Activated T-cell treated with anti-CD3 and anti-CD28 coated beads, Interleukin-2, amount 50 U/mL, for 1 hour (primary cell): ENCODE measurements at regions not wholly inside any gene's neighbourhood (a gene's known extent, or its start where the extent isn't known, plus 50 kb on each side); places are given as distances from the start of the nearest gene placed in this dataset.
"Not testable (repeated sequence)": the region's sequence is repeated elsewhere in the genome, so short reads cannot be mapped to it uniquely, and the experiment has no call there.

Source experiments
- DNase-seq: peaks from one replicate; pipeline ENCODE4 v3.0.0-alpha.2; 2020

GRCh38 chr2:82137441-82137840 lies 1832.9 kb upstream of the LRRTM1 start:
- no peak for DNase-seq

GRCh38 chr2:82128051-82128450 lies 1823.5 kb upstream of the LRRTM1 start:
- DNase-seq: no peak

DNA sequence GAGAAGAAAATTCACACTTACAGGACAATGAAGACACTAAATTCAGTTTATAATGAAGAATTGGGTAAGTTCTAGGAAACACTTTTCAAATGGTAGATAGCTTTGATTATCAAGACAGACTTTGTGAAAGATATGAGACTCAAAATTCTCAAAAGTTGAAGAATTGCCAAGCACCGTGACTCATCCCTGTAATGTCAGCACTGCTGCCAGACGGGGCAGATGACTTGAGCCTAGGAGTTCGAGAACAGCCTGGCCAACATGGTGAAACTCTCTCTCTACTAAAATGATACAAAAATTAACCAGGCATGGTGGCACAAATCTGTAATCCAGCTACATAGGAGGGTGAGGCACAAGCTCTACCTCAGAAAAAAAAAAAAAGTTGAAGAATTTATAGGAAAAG lies 1820.1 kb upstream of the LRRTM1 start:
- no peak for DNase-seq

DNA sequence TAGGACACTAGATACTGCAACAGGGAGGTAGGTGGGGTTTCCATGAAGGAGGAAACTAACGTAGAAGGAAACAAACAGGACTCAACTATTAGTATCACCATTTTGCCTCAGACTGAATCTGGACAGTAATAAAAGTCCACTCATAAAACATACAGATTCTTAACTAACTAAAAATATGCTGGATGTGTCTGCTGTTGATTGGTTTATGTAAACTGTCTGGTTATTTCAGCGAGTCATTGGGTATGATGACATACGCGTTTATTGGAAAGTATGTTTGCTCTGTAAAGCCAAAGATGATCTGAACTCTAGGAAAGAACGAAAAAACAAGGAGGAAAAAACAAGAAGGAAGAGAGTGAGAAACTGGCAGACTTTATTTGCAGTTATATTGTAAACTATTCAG lies 1816.1 kb upstream of the LRRTM1 start:
- no peak for DNase-seq

DNA sequence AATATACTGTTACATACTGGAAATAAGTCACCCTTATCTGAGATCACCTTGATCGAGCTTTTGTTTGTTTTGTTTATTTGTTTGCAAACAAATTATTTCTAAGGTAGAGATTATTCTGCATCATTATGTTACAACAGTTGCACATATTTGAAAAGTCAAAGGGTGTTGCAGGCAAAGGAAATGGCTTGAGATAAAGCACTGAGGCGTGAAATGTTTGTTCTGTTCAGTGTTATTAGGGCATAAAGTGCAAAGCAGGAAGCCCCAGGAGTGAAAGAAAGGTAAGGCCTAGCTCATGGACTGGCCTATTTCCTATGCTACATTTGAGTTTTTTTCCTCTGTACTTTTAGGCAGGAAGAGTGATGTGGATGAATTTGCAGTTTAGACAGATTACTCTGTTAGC lies 1815.6 kb upstream of the LRRTM1 start:
- DNase-seq: no peak

DNA sequence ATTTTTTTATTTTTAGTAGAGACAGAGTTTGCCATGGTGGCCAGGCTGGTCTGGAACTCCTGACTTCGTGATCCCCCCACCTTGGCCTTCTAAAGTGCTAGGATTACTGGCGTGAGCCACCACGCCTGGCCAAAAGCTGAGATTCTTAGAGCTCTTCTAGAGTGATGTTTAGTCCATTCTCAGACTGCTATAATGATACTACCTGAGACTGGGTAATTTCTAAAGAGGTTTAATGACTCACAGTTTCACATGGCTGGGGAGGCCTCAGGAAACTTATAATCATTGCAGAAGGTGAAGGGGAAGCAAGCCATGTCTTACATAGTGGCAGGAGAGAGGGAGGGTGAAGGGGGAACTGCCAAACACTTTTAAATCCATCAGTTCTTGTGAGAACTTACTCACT lies 1804.9 kb upstream of the LRRTM1 start:
- DNase-seq: no peak

DNA sequence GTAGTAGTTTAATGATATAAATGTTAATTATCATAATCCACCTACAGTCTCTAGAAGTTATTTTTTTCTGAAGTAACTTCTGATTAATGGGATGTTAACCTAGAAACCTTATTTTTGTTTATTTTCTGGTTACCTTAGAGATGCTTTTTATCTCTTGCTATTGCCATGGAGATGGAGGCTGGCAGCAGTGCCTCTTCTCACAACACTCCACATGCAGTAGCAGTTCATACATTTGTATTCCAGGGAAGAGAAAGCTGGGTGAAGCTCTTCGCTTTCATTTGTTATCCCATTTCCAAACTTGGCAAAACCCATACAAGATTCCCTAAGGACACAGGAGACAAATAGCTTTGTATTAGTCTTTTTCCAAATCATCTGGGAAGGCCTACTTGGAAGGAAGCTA lies 1794.1 kb upstream of the LRRTM1 start:
- DNase-seq: no peak

GRCh38 chr2:82089518-82089917 lies 1785.0 kb upstream of the LRRTM1 start:
- no peak for DNase-seq

DNA sequence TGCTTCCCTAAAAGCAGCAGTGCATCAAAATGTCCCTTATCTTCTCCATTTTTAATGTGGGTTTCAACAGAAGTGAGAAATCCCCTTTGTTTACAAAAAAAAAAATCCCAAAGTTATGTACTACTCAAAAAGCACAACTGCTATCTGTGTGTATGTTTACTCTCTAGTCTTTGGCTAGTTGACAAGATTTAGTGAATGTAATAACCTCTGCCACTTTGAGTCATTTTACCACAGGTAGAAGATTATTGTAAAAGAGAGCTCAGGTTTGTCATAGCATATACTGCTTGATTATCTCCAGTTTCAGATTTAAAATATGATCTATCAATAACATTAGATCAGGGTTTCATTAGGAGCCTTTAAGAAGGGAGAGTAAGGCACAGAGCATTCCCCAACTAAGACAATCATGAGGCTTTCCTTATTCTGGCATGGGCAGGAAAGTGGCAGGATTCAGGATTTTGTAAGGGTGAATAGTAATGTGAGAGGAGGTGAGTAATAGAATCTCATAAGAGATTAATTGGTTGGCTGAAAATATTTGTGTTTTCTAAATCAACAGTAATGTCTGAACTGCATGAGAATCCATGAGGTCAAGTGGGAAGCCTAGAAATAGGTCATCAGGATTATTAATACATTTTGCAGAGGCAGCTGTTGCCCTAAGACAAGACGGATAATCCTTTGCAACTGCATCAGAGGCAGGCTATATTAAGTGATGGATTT lies 1780.3 kb upstream of the LRRTM1 start:
- DNase-seq: no peak

GRCh38 chr2:82075875-82076274 lies 1771.3 kb upstream of the LRRTM1 start:
- DNase-seq: no peak

GRCh38 chr2:82062463-82062862 lies 1757.9 kb upstream of the LRRTM1 start:
- no peak for DNase-seq

- no peak for DNase-seq
Measured at GRCh38 chr2:82055846-82056245, 1751.3 kb upstream of the LRRTM1 start.

DNA sequence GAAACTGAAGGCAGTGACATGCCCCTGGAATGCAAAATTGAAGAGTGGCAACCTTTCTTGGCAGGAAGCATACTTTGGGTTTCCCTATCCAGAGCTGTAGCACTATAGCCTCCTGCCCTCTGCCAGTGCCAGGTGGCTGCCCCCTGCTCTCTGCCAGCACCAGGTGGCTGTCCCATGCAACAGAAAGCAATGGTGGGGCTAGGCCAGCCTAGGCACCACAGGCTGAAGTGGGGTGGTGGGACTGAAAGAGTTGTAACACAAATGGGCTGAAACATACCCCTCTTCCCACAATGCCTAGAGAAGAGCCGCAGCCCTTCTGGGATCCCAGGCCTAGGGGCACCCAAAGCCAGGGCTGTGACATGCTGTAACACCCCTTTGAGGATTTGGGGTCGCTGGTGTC lies 1739.3 kb upstream of the LRRTM1 start:
- no peak for DNase-seq

DNA sequence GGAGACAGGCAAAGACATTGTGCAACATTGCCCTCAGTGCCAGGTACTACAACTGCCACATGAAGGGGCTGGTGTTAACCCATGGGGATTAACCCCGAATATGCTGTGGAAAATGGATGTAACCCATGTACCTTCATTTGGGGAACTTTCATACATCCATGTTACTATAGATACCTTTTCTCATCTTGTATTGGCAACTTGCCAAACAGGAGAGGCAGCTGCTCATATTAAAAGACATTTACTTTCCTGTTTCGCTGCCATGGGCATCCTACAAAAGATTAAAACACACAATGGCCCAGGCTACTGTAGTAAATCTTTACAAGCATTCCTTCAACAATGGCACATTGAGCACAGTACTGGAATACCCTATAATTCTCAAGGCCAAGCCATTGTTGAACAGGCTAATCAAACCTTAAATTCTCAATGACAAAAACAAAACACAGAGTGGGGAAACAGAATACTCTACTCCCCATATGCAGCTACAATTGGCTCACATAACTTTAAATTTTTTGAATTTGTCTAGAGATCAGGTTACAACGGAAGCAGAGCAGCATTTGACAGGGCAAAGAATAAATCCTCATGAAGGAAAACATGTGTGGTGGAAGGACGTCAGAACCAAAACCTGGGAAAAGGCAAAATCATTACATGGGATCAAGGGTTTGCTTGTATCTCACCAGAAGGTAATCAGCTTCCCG lies 1723.5 kb upstream of the LRRTM1 start:
- no peak for DNase-seq

DNA sequence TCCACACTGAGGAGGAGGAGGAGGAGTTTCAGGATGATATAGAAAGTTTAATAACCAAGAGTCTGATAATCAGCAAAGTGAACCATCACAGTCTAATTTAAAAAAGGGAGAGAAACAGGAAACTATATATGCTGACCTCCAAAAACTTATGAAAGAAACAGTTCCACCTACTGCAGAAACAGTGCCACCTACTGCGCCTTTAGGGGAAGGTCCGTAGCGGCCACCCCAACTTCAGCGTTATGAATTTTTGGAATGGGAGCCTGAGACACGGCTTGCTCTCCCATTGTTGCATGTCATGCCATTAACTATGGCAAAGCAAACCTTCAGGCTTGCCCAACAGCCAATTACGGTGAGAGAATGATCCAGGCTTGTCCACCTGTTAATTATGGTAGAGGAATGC lies 1719.2 kb upstream of the LRRTM1 start:
- DNase-seq: no peak

GRCh38 chr2:82013641-82014040 lies 1709.1 kb upstream of the LRRTM1 start:
- no peak for DNase-seq

GRCh38 chr2:82007071-82007664 lies 1702.6 kb upstream of the LRRTM1 start:
- DNase-seq: no peak

GRCh38 chr2:82005889-82006288 lies 1701.3 kb upstream of the LRRTM1 start:
- DNase-seq: not testable (repeated sequence)

DNA sequence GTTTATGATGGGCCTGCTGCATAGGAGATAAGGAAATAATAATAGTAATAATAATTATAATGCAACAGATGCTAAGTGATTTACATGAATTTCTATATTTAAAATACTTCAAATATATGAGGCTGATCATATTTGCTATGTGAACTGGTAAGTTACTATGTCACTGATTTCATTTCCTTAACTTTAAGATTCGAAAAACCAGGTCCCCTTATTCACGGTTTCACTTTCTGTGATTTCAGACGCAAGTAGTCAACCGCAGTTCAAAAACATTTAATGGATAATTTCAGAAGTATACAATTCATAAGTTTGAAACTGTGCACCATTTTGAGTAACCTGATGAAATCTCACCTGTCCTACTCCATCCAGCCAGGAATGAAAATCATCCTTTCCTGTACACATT lies 1697.1 kb upstream of the LRRTM1 start:
- DNase-seq: no peak

- no peak for DNase-seq
Measured at GRCh38 chr2:82000606-82001005, 1696.1 kb upstream of the LRRTM1 start.

DNA sequence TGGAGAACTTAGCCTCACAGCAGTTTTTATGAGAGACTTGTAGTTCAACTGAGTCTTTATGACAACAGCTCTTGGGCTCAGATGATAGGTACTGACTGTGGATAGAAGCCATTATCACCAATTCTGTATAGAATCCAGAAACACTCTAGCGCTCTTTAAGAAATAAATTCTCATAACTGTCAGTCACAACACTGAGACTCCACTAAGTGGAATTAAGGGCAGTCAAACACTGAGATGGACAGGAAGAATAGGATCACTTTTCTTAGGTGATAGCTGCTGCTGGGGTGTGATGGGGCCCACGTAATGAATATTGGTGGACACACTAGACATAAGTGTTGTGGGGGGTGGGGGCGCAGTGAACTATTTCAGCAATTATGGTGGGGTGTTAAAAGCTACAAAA lies 1691.8 kb upstream of the LRRTM1 start:
- DNase-seq: no peak

DNA sequence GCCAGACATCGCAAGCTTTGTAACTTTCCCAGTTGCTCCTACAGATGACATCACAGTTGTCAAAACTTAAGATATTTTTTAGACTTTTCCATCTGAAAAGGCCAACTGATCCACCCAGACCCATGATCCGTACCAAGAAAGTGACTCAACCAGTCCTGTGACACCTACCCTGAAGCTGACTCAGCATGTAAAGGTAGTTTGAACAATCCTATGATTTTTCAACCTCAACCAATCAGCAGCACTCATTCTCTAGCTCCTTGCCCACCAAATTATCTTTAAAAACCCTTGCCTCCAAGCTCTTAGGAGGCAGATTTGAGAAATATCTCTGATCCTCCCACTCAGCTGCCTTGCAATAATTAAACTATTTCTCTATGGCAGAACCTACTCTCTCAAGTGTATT lies 1686.7 kb upstream of the LRRTM1 start:
- no peak for DNase-seq

DNA sequence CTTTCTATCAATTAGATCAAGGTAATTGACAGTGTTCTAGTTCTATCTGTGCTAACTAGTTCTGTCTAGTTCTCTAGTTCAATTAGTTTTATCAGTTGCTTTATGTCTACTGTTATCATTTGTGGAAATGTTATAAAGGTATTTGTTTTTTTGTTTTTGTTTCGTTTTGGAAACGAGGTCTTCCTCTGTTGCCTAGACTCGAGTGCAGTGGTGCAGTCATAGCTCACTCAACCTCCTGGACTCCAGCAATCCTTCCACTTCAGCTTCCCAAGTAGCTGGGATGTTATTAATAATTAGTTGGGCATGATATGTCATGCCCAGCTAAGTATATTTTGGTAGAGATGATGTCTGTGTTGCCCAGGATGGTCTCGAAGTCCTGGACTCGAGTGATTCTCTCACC lies 1682.8 kb upstream of the LRRTM1 start:
- no peak for DNase-seq

DNA sequence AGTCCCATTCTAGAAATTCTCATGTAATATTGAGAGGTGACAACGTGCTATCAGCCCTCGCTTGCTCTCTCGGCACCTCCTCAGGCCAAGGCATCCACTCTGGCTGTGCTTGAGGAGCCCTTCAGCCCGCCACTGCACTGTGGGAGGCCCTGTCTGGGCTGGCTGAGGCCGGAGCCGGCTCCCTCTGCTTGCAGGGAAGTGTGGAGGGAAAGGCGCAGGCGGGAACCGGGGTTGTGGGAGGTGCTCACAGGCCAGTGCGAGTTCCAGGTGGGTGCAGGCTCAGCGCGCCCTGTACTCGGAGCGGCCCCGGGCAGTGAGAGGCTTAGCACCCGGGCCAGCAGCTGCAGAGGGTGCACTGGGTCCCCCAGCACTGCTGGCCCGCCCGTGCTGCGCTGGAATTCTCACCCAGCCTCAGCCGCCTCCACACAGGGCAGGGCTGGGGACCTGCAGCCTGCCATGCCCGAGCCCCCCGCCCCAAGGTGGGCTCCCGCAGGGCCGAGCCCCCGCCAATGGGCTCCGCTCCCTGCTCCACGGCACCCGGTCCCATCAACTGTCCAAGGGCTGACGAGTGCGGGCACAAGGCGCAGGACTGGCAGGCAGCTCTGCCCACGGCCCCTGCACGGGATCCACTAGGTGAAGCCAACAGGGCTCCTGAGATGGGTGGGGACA lies 1680.6 kb upstream of the LRRTM1 start:
- DNase-seq: no peak
